Liver (tissue), 7 donors: ENCODE measurements at regions not wholly inside any gene's neighbourhood (a gene's known extent, or its start where the extent isn't known, plus 50 kb on each side); places are given as distances from the start of the nearest gene placed in this dataset.

ENCODE experiments used
- DNase-seq: peaks from one replicate; pipeline ENCODE4 v3.0.0-alpha.2; 2017; ENCODE audit warnings: low spot score
- H3K27ac ChIP-seq, 2 donors: one replicate each; pipeline ENCODE4 v1.7.0; 2013; ENCODE audit warnings: inconsistent platforms in 2 of 2, low read length in 2 of 2, control low read depth in 1 of 2, low read depth in 1 of 2, mild to moderate bottlenecking in 1 of 2
- H3K27me3 ChIP-seq, 4 donors: one replicate each; pipeline versions ENCODE4 v1.6.1 to v1.7.0; 2013; ENCODE audit warnings: low read length in 3 of 4, inconsistent platforms in 1 of 4, mild to moderate bottlenecking in 1 of 4, moderate library complexity in 1 of 4; ENCODE audit not compliant: control insufficient read depth in 4 of 4, insufficient read depth in 4 of 4
- H3K36me3 ChIP-seq, 4 donors: one replicate each; pipeline versions ENCODE4 v1.6.1 to v1.7.0; 2013; ENCODE audit warnings: low read length in 3 of 4, mild to moderate bottlenecking in 3 of 4, low read depth in 1 of 4, moderate library complexity in 1 of 4; ENCODE audit not compliant: control insufficient read depth in 4 of 4, insufficient read depth in 3 of 4
- H3K4me1 ChIP-seq, 4 donors: one replicate each; pipeline versions ENCODE4 v1.6.1 to v1.7.0; 2013; ENCODE audit warnings: low read length in 3 of 4, mild to moderate bottlenecking in 3 of 4, moderate library complexity in 1 of 4; ENCODE audit not compliant: control insufficient read depth in 4 of 4, insufficient read depth in 4 of 4
- H3K4me3 ChIP-seq, 3 donors: one replicate each; pipeline versions ENCODE4 v1.6.1 to v1.7.0; 2013; ENCODE audit warnings: low read length in 3 of 3, control low read depth in 1 of 3, low read depth in 1 of 3, mild to moderate bottlenecking in 1 of 3
- H3K9ac ChIP-seq, 2 donors: one replicate each; pipeline ENCODE4 v1.7.0; 2013; ENCODE audit warnings: low read length in 2 of 2, mild to moderate bottlenecking in 2 of 2, moderate library complexity in 2 of 2, control low read depth in 1 of 2, low read depth in 1 of 2
- H3K9me3 ChIP-seq, 4 donors: one replicate each; pipeline versions ENCODE4 v1.6.1 to v1.7.0; 2013; ENCODE audit warnings: low read length in 3 of 4; ENCODE audit not compliant: control insufficient read depth in 4 of 4
- EGR1 ChIP-seq, 2 donors: IDR thresholded peaks; 2 replicates each; pipeline ENCODE4 v1.6.1; 2016 to 2018; ENCODE audit warnings: antibody characterized with exemption in 2 of 2, low read depth in 2 of 2
- FOXA2 ChIP-seq: IDR thresholded peaks from 2 replicates; pipeline ENCODE4 v1.6.1; 2016; ENCODE audit warnings: antibody characterized with exemption
- GABPA ChIP-seq, 2 donors: IDR thresholded peaks in 1 of 2; conservative IDR thresholded peaks in 1 of 2; 2 replicates each; pipeline ENCODE4 v1.6.1; 2016; ENCODE audit warnings: antibody characterized with exemption in 2 of 2, mild to moderate bottlenecking in 1 of 2, moderate library complexity in 1 of 2
- HNF4A ChIP-seq, 2 donors: conservative IDR thresholded peaks; 2 replicates each; pipeline ENCODE4 v1.6.1; 2016; ENCODE audit warnings: antibody characterized with exemption in 2 of 2, mild to moderate bottlenecking in 2 of 2
- HNF4G ChIP-seq: IDR thresholded peaks from 2 replicates; pipeline ENCODE4 v1.6.1; 2016; ENCODE audit warnings: antibody characterized with exemption
- JUND ChIP-seq, 2 donors: IDR thresholded peaks; 2 replicates each; pipeline ENCODE4 v1.6.1; 2016; ENCODE audit warnings: antibody characterized with exemption in 2 of 2
- RAD21 ChIP-seq, 2 donors: IDR thresholded peaks; 2 replicates each; pipeline ENCODE4 v1.6.1; 2016; ENCODE audit warnings: antibody characterized with exemption in 2 of 2, mild to moderate bottlenecking in 2 of 2
- RXRA ChIP-seq, 2 donors: IDR thresholded peaks; 2 replicates each; pipeline ENCODE4 v1.6.1; 2017 to 2018; ENCODE audit warnings: antibody characterized with exemption in 2 of 2, mild to moderate bottlenecking in 1 of 2
- SP1 ChIP-seq: IDR thresholded peaks from 2 replicates; pipeline ENCODE4 v1.6.1; 2018; ENCODE audit warnings: antibody characterized with exemption, mild to moderate bottlenecking
- YY1 ChIP-seq: IDR thresholded peaks from 2 replicates; pipeline ENCODE4 v1.6.1; 2016; ENCODE audit warnings: antibody characterized with exemption, mild to moderate bottlenecking
- WGBS: extraction: QIAGEN DNeasy Blood & Tissue Kit; methylation state at CpG from one replicate; pipeline ENCODE4 v1.1.7; 2013; 5-methylcytosine and 5-hydroxymethylcytosine counted together
- TF ChIP-seq, protein P1 (sequence below): IDR thresholded peaks from 2 replicates; pipeline ENCODE4 v1.6.1; 2016; ENCODE audit warnings: antibody characterized with exemption
- TF ChIP-seq, protein P2 (sequence below): IDR thresholded peaks from 2 replicates; pipeline ENCODE4 v1.6.1; 2016; ENCODE audit warnings: antibody characterized with exemption
- donor health status: healthy.
- donor health status: healthy.
- donor health status: healthy.
- donor health status: healthy.

DNA sequence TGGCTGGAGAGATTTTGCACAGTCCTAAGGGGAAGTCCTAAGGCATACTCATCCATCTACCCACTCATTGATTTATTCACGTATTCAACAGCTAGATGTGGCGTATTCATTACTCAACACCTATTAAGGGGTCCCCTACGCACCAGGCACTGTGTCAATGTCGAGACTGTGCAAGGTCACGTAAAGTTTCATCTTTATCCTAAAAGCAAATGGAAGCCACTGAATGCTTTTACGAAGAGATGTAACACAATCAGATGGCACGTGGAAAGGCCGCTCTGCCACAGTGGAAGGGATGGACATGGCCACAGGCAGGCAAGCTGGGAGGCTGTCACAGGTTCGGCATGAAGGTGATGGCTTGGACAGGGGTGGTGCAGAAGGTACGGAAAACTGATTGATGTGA is 66.3 kb upstream of the ZBTB18 start:
- Histone ChIP-seq H3K27me3 (peaks cover 0 to 2% (median 0%) of the 10 kb centered on the region in 4 donors), H3K9ac (no peak overlapping the region), H3K4me1 (no peaks in the 10 kb centered on the region), H3K36me3 (no peaks in the 10 kb centered on the region), H3K9me3 (peaks cover 0 to 2% (median 0%) of the 10 kb centered on the region in 4 donors), H3K4me3 (no peak overlapping the region), H3K27ac (no peak overlapping the region)
- WGBS = 91% methylated on average over 10 of the region's 10 CpGs
- DNase-seq = no peak
- no peak for TF ChIP-seq HNF4A (conservative IDR thresholded peaks at IDR 0.05)

DNA sequence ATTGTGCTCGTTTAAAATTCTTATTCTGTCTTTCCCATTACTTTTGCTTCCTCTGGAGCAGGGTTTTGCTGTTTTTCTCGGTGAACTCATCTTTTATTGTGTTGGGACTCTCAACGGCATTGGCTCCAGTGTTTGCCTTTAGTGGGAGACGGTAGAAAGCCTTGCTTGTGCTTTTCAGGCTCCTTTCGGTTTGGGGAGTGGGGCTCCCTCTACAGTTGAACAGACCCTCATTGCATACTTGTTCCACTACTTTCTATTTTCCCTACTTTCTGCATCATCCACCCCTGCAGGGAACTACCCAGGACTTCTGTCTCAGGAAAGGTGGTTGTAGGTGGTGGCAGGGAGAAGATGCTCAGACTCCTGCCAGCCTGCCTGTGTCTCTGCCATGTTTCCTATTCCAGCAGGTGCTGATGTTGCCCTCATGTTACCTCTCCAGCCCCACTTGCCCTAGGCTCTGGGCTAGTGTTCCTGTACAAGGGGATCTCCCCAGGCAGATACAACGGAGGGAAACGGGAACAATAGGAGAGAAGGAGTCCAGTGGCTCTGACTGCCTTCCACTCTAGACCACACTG is 68.5 kb upstream of the ZBTB18 start:
- TF ChIP-seq HNF4G = no peak
- peaks cover 0 to 2% (median 0%) of the 10 kb centered on the region in 4 donors for H3K9me3 ChIP-seq
- H3K36me3 ChIP-seq = no peaks in the 10 kb centered on the region
- 49% methylated on average over 7 of the region's 7 CpGs for WGBS
- H3K9ac ChIP-seq = no peak overlapping the region
- H3K27me3 ChIP-seq = peaks cover 0 to 2% (median 0%) of the 10 kb centered on the region in 4 donors
- no peak overlapping the region for H3K4me3 ChIP-seq
- DNase-seq = no peak
- no peaks in the 10 kb centered on the region for H3K4me1 ChIP-seq
- no peak overlapping the region for H3K27ac ChIP-seq

DNA sequence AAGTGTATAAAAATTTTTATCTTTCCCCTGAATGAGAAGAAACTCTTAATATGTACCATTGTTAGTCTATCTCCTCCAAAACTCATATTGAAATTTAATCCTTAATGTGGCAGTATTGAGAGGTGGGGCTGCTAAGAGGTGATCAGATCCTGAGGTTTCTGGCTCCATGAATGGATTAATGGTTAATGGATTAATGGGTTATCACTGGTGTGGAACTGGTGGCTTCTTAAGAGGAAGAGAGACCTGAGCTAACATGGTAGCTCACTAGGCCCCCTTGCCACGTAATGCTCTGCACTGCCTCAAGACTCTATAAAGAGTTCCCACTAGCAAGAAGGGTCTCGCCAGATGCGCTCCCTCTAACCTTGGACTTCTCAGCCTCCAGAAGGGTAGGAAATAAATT is 70.6 kb upstream of the ZBTB18 start:
- H3K4me1 ChIP-seq = no peaks in the 10 kb centered on the region
- H3K9me3 ChIP-seq = no peaks in the 10 kb centered on the region
- H3K27ac ChIP-seq = no peak overlapping the region
- H3K9ac ChIP-seq = no peak overlapping the region
- H3K27me3 ChIP-seq = no peaks in the 10 kb centered on the region
- no peak for DNase-seq
- no peaks in the 10 kb centered on the region for H3K36me3 ChIP-seq
- WGBS = 93% methylated on average over 3 of the region's 3 CpGs
- no peak for TF ChIP-seq YY1
- H3K4me3 ChIP-seq = no peak overlapping the region

DNA sequence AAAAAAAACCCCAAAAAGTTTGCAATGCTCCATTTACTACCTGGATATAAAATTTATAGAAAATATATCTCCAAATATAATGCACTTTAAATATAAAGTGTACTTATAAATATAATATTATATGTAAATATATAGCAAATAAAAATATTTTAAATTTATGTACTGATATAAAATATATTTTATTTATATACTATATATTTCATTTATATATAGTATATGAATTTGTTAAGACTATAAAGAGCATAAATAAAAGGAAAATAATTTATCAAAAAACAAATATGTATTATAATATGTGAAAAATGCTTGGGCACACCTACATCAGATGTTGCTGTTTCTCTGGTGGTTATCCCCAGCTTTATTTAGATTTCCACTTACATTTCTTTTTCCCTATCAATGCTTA is 71.0 kb upstream of the ZBTB18 start:
- H3K27me3 ChIP-seq = no peaks in the 10 kb centered on the region
- H3K9me3 ChIP-seq = no peaks in the 10 kb centered on the region
- H3K4me3 ChIP-seq = no peak overlapping the region
- no peak for DNase-seq
- H3K27ac ChIP-seq = no peak overlapping the region
- TF ChIP-seq RXRA (IDR thresholded peaks at IDR 0.05) (no peak), SP1 (no peak), JUND (IDR thresholded peaks at IDR 0.05) (no peak)
- TF ChIP-seq, protein P1, sequence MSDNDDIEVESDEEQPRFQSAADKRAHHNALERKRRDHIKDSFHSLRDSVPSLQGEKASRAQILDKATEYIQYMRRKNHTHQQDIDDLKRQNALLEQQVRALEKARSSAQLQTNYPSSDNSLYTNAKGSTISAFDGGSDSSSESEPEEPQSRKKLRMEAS = no peak
- no peak overlapping the region for H3K9ac ChIP-seq
- H3K36me3 ChIP-seq = no peaks in the 10 kb centered on the region
- H3K4me1 ChIP-seq = no peaks in the 10 kb centered on the region

DNA sequence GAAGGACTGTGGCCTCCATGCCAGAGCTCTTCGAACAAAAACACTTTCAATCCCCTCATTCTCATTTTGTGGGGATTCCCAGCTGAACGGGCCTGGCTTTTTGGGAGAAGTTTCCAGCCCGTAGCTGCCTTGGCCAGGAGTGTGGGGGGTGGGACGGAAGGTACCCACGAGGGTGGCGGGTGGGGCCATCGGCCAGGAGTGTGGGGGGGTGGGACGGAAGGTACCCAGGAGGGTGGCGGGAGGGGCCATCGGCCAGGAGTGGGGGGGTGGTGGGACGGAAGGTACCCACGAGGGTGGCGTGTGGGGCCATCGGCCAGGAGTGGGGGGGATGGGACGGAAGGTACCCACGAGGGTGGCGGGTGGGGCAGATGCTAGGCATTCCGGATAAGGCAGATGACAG is 71.7 kb upstream of the ZBTB18 start:
- H3K9ac ChIP-seq = no peak overlapping the region
- TF ChIP-seq RXRA (IDR thresholded peaks at IDR 0.05) (no peak), SP1 (no peak), YY1 (no peak), EGR1 (IDR thresholded peaks at IDR 0.05; ENCODE audit: low read depth in 2 of 2) (no peak), FOXA2 (no peak), GABPA (IDR thresholded peaks at IDR 0.05 in 1 of 2, conservative IDR thresholded peaks at IDR 0.05 in 1 of 2) (no peak), HNF4G (no peak), RAD21 (IDR thresholded peaks at IDR 0.05) (no peak), JUND (IDR thresholded peaks at IDR 0.05) (no peak), HNF4A (conservative IDR thresholded peaks at IDR 0.05) (no peak)
- TF ChIP-seq, protein P2, sequence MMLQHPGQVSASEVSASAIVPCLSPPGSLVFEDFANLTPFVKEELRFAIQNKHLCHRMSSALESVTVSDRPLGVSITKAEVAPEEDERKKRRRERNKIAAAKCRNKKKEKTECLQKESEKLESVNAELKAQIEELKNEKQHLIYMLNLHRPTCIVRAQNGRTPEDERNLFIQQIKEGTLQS = no peak
- TF ChIP-seq, protein P1 = no peak
- no peaks in the 10 kb centered on the region for H3K36me3 ChIP-seq
- no peaks in the 10 kb centered on the region for H3K27me3 ChIP-seq
- no peak for DNase-seq
- no peaks in the 10 kb centered on the region for H3K4me1 ChIP-seq
- H3K4me3 ChIP-seq = no peak overlapping the region
- no peaks in the 10 kb centered on the region for H3K9me3 ChIP-seq
- no peak overlapping the region for H3K27ac ChIP-seq
- 96% methylated on average over 18 of the region's 18 CpGs for WGBS
